ENCODE measurements at regions not wholly inside any gene's neighbourhood (a gene's known extent, or its start where the extent isn't known, plus 50 kb on each side); places are given as distances from the start of the nearest gene placed in this dataset.

DNA sequence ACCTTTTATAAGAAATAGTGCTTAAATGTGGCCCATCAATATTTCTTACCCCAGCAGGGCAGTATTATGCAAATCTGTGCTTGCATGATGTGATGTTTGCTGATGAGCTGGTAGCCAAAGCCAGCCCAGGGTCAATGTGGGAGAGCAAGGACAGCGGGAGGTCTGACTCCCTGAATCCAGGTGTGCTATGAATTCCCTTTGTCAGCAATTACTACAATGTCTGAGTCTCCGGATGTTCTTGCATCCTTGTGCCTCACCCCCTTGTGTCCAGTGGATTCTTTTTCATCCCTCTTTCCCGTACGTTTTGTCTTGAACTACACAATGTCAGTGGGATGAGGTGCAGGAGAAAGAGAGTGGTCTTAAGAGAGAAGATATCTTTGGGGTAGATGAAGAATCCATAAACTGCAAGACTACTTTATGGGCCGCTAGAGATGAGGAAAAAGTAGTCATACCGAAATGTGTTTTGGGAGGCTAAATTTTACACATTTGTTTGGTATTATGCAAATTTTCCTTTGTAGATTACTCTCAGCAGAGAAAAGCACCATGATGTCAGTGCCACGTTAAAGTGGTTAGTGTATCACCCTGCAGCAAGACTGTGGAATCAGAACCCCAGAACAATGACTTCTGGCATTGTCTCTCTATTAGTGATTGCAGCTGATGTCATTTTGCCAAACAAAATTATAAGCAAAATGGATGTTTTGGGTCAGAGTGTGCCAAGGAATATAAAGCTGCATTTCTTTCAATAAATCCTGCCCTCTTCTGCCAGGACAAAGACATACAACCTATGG lies 53.5 kb upstream of the TSHZ3 start:
- DNase-seq = no peak

DNA sequence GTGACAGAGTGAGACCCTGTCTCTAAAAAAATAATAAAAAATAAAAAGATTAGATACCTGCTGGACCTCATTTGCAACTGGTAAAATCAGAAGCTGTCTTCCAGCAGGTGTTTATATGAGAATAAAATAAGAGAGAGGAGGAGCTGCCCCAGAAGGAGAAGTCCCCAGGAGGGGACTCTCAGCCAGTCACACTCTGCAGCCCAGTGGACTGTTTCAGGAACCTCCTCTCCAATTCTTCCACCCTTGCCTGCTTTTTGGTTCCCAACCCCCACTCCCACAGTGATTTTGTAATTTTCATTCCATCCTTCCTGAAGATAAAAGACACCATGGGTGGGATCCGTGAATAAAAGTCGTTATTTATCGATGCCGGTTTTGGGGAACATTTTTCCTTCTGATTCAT lies 56.9 kb upstream of the TSHZ3 start:
- no peak for DNase-seq

DNA sequence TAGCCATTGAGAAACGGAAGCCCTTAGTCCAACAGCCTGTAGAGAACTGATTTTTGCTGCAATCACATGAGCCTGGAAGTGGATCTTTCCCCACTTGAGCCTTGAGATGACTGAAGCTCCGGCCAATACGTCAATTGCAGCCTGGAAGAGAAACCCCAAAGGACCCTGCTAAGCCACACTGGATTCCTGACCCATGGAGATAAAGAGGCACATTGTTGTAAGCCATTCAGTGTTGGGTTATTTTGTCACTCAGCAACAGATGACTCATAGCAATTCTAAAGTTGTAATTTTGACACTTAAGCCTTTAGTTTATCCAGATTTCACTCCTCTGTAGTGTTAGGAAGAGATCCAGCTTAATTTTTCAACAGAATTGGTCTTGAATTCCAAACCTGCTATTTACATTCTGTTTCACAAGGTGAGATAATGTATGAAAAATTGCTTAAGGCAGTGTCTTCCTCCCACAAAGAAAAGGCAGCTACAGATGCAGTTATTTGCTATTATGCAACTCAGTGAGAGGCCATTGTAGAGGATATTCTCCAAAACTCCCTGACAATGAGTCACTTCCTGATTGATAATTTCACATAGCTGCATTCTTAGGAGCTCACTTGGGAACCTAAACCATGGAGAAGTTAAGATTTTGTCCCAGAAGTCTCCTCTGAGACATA lies 59.4 kb upstream of the TSHZ3 start:
- no peak for DNase-seq

DNA sequence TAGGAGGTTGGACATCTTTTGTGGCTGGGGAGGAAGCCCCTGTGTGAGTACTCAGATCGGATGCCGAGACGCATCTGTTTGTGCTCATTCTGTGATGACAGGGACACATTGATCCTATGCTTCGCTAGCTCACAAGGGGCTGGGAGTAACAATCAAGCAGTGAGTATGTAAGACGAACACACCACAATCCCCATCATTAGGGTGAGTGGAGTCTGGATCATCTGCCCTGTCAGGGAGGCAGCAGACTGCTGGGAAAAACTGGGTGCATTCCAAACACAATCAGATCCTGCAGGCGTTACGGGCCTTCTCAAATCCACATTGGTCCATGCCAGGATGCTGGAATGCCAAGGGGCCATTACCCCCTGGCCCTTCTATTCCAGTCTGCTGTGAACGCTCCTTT lies 64.1 kb upstream of the TSHZ3 start:
- no peak for DNase-seq

DNA sequence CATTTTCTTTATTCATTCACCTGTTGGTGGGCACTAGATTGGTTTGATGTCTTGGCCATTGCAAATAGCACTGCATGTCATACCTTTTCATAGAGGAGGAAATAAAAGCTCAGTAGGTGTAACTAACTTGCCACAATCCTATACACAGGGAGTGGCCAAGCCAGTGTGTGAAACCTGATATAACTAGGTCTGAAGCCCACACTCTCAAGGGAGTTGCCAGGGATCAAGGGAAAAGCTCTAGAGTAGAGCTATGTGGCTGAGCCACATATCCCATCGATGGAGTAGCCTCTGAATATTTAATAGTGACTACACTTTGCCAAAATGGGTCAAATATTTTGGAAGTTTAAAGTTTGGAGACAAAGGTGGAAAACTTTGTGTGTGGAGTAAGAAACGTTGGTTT lies 66.1 kb upstream of the TSHZ3 start:
- no peak for DNase-seq

DNA sequence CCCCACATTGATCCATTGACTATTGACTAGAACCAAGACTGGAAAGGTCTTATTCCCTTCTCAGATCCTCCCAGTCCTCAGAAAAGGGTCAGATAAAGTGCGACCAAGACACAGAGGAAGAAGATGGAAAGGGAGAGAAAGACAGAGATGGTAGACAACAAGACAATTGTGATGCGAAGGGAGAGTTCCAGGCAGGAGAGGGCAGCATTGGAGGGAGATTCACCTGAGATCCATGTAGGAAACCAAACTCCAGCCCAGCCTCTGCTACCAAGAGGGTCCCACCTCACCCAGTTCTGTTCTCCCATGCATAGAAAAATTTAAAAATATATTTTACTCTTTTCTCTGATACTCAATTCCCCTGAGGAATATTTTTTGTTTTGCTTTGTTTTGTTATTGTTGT lies 67.3 kb upstream of the TSHZ3 start:
- DNase-seq = no peak

DNA sequence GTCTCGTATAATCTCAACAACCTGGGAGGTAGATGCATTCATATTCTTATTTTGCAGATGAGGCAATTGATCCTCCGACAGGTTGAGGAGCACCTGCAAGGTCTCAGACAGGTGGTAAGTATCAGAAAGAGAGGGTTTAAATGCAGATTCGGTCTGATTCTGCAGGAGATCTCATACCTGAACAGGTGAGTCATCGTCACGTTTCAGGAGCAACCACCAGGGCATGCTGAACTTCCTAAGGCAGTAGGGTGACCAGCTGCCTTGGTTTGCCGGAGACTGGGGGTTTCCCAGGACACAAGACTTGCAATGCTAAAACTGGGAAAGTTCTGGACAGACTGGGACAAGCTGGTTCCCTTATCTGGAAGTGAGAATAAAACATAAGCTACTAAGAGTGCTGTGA lies 68.8 kb upstream of the TSHZ3 start:
- no peak for DNase-seq

DNA sequence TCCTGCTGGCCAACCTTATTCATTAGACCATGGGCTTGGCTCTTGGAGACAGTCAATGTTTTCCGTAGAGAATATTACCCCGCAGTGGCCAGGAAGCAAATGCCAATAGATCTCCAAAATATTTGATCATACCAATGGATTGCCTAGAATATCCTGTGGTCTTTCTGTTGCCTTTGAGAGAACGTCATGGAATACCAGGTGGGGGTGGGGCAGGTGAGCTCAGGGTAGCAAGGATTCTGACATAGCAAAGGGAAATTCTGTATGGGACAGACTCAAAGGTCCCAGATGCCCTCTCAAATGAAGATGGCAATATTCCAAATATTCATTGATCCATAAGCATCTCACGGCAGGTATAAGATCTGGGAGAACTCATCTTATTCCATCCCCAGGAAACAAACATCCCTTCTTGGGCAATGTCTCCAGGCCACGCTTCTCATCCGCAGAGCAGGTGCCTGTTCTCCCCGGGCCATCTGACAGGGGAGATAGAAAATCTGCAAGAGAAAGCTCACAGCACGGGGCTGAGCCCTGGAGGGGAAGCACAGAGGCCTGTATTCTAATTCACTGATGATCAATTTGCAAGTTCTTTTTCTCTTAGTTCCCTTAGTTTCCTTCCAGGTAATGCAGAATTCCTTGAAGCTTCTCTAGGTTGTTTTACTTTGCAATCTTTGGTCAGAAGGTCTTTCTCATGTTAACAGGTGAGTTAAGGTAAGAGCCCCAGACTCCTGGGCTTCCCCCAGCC lies 69.6 kb upstream of the TSHZ3 start:
- DNase-seq = no peak

DNA sequence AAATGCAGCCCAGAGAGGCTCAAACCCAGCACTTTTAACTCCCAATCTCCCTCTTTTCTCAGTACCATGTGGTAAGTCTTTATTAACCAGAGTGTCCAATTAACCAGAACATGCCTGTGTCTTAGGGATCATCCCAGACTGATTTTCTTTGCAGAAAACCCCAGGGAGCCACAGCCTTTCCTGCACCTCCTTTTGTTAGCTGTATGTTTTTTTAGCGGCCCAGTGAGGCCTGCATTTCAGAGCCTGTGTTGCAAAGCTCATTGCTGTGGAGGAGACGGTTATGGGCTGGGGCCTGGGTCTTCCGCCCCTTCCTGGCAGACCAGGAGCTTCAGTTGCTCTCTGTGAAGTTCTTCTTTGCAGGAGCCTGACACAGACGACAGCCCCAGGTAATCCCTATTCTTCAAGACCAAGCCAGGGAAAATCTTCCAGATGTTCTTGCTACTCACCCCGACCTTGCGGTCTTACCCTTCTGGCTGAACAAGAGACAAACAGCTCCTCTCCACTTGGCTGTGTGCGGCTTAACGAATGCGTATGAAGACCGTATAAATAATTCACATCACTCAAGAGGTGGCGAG lies 70.7 kb upstream of the TSHZ3 start:
- no peak for DNase-seq

DNA sequence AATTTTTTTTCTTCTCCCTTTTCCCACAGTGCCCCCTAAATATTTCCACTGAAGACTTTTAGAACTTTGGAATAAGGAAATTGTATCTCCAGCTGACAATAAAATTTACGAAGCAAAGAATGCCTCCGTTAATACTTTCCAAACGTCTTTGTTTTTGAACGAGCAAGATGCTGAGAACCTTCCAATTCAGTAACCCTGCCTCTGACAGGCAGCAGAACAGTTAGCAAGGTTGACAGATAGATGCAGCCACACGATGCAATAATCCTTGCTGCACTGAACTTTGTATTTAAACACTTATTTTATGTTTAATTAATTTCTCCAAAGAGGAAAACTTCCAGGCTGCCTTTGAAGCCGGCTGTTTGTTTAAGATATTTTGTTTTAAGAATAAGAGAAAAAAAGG lies 71.8 kb upstream of the TSHZ3 start:
- DNase-seq = no peak

DNA sequence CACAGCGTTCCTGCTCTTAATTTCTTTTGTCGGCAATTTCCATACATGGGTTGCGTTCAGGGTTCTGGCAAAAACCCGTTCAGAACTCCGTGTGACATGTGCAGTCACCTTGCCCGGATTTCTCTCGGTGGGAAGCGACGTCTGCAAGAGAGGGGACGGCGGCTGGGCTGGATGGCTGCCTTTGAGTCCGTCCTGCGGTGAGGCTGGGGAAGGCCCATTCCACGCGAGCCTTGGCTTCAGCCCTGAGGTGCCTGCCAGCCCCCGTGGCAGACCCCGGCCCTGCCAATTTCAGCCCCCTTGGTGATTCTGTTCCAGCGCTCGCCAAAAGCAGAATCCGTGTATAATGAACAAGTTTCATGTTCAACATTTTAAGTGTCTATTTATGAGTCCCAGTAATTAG lies 72.6 kb upstream of the TSHZ3 start:
- DNase-seq = no peak

DNA sequence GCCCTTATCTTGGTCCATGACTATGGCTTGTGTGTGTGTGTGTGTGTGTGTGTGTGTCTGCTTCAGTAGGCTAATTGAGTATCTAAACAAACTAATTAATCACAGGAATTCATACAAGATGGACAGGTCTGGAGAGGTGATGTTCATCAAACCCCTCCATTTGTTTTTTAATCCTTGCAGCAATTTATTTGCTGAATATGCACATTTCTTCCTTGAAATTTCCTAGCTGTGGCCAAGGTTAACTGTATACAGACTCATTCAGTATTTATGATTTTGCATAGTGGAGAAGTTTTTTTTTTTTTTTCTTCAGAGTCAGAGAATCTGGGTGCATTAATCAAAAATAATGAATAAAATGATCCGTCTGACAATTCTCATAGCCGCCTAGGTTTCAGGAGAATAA lies 74.7 kb upstream of the TSHZ3 start:
- no peak for DNase-seq

DNA sequence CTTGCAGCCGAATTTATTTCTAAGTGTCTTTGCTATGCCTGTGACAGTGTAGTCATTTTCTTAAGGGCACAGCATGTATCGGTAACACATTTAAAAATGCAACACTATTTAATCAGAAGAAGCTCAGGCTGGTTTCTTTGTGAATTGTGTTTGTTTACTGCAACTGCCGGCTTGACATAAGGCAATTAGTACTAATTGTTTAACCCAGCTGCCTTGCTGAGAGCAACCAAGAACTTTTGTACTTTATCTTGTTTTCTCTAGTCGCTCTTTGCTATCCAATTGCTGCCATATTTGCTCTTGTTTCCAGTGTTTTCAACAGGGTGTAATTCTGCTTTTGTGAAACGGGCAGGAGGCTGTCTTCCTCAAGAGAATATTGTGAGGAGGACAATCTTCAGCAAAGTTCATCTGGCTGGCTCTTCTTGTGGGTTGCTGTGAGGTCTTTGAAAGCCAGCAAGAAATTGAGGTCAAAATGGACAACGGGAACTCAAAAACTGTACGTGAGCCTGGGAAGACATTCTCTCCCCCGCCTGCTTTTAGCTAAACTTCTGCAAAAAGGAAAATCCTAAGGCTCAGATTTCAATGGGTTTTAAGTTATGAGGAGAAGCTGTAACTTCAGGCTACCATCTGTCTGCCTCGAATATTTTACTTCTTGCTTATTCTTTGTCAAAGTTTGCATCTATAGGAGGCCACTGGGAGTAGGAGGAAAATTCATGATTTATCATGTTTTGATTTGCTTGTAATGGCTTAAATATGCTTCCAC lies 75.8 kb upstream of the TSHZ3 start:
- no peak for DNase-seq

DNA sequence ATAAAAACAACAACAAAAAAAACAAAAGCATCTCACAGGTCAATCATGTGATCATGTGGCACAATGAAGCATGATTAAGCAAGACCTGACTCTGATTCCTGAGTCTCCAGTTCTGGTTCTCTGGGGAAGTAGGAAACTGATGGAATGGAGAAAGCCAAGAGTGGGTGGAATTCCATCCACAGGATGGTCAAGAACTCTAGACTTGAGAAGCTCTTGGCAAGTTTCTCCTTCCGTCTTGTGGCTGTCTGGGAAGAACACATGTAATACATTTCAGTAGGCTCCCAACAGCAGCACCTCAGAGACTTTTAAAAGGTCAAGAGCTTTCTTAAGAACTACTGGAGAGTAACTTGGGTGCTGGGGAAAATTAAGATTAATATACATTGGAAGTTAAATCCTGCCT lies 78.6 kb upstream of the TSHZ3 start:
- DNase-seq = no peak

DNA sequence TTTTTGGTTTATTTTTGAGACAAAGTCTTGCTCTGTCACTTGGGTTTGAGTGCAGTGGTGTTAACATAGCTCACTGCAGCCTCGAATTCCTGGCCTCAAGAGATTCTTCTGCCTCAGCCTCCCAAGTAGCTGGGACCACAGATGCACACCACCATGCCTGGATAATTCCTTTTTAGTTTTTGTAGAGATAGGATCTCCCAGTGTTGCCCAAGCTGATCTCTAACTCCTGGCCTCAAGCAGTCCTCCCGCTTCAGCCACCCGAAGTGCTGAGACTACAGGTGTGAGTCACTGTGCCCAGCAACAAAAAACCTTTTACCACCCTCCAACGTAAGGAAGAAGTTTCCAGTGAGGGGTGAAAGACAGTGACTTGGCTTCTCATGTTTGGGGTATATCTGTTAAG lies 81.1 kb upstream of the TSHZ3 start:
- no peak for DNase-seq

DNA sequence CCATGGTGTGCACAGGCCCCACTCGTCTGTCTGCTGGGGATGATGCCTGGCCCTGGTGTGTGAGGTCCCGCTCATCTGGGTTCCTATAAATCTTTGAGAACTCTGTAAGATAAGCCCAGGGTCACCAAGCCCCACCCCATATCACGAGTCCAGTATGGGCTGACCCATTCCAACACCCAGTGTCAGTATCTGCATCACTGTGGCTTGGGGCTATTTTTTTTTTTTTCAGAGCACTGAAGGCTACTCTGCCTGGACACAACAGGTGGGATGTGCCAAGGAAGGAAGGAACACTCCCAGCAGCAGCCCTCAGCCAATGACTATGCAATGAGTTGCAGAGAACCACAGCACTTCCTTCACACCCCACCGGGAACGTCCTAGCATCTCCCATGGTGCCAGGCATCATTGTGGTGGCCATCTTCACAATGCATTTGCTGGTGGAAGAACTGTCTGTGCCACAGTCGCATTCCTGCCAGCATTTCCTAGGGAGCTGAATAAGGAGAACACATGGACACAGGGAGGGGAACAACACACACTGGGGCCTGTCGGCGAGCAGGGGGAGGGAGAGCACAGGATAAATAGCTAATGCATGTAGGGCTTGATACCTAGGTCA lies 83.1 kb upstream of the TSHZ3 start:
- DNase-seq = no peak

DNA sequence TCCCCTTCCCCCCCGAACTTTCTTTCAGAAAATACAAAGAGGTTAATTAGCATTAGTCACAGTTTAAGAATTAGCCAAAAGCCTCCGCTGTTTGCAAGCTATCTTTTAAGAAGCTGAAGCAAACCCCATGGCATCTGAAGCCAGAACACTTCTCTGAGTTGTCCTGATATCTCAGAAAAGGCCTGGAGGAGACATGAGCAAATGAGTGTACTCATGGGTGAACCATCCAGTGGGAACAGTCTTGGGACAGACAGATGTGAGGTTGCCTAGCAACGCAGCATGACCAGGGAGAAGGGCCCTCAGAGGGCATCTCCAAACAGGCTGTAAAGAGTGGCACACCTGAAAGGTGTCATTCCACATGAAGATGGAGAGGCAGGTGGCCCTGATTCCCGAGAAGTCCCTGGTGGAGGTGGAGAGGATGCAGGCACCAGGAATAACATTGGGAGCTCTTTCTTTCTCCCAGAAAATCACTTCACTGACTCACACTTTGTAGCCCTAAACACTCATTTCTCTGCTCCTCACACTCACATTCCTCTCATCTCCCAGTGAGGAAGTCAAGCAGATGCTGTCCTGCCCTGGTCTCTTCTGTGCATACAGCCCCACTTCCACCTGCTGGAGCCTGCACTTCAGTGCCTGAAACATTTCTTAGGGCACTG lies 87.0 kb upstream of the TSHZ3 start:
- DNase-seq = no peak

DNA sequence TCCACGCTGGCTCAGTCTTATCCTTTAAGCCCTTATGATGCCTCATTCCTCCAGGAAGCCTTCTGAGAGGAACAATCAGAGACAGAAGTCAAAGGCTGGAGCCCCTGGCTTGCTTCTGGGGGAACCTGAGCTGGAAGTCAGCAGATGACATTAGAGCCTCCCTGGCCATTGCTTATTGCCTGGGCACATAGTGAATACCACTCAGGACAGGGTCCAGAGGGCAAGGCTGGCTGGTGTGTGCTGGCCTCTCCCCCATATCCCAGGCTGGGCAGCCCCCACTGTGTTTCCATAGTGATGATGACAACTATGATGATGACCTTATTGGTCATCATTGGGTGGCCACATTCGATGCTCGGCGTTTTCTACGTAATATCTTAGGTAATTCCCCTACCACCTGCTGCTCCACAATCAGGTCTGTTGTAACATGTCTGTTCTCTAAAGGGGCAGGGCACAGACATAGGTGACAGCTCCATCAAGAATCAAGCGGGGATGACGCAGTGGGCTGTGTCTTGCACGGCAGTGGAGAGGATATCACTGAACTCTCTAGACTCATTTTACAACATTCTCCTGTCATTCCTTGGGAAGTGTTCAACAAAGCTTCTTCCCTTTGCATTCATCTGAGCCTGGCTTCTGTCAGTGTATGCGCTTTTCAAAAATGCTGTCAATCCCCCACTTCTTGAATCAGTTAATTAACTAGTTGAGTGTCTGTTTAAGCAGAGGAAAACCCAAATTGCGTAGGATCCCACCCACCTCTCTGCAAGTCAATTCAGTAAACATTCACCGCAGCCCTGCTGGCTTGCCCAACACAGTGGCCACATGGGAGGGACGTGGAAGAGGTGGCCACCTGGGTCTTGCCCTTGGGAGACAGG lies 89.4 kb upstream of the TSHZ3 start:
- DNase-seq = no peak

DNA sequence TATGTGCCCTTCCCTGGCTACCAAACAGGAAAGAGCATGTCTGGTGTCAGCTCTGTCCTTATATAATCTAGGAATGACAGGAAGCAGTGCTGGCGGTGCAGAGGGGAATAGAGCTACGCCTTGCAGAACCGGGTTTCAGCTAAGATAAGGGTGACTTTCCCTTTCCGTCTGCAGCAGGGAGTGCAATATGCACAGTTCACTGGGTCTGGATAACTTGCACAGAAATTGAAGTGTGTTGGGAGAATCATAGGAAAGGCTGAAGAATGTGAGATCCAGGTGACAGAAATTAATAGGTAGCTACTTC lies 90.0 kb upstream of the TSHZ3 start:
- no peak for DNase-seq

DNA sequence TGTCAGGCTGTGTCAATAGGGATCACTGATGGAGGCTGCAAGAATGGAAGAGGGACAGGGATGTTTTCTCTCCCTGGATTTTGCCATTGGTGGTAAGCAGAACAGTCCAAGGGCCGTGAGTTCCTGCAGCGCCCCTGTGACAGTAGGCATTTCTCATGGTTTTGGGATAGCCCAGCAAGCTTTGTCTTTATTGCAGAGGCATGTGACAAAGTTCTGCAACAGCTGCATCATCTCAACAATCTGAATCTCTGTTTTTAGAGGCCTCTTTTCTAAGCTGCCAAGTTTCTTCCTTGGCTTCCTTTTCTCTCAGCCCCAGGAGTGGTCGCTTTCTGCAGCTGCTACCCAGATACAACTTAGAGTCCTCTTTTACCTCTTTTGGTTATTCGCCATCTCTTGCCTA lies 95.7 kb upstream of the TSHZ3 start:
- DNase-seq = no peak

DNA sequence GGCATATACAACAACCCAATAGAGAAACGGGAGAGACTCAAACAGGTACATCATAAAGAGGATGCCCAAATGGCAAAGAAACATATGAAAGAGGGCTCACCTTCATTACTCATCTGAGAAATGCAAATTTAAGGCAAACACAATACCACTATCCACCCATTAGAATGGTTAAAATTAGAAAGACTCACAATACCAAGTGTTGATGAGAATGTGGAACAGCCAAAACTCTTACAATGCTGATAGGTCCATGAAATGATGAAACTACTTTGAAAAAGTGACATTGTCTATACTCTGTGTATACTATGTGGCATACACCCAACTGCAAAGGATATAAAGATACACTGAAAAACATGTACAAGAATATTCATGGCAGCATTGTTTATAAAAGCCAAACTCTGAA lies 96.2 kb upstream of the TSHZ3 start:
- no peak for DNase-seq

Data from bone marrow (tissue), 2 donors.